Natural killer cell (primary cell): ENCODE measurements at regions not wholly inside any gene's neighbourhood (a gene's known extent, or its start where the extent isn't known, plus 50 kb on each side); places are given as distances from the start of the nearest gene placed in this dataset.

ENCODE experiments used
- ATAC-seq, 3 donors: fragments of 150-1000 bp in 2 of 3; fragments of 200-7000 bp in 1 of 3; cut with Tn5 transposase; 1 replicate in 1 of 3; 2 replicates in 2 of 3; pipeline ENCODE4 v1.10.0; 2021; ENCODE audit warnings: mild to moderate bottlenecking in 2 of 3, moderate library complexity in 2 of 3
- DNase-seq, 2 donors: peaks; one replicate each; pipeline versions ENCODE4 v3.0.0 to v3.0.0-alpha.2; 2013 to 2021; ENCODE audit warnings: mixed read lengths in 1 of 2
- H3K27ac ChIP-seq: one replicate; pipeline ENCODE4 v1.5.1; 2013; ENCODE audit warnings: mild to moderate bottlenecking, low read length
- H3K27me3 ChIP-seq: one replicate; pipeline ENCODE4 v1.6.1; 2013; ENCODE audit warnings: low read length; ENCODE audit not compliant: control insufficient read depth, insufficient read depth
- H3K36me3 ChIP-seq: one replicate; pipeline ENCODE4 v1.6.1; 2013; ENCODE audit warnings: low read length; ENCODE audit not compliant: control insufficient read depth, insufficient read depth
- H3K4me1 ChIP-seq: one replicate; pipeline ENCODE4 v1.6.1; 2013; ENCODE audit warnings: low read length; ENCODE audit not compliant: control insufficient read depth, insufficient read depth
- H3K4me3 ChIP-seq: one replicate; pipeline ENCODE4 v1.5.1; 2013; ENCODE audit warnings: low read length
- H3K9me3 ChIP-seq: one replicate; pipeline ENCODE4 v1.6.1; 2013; ENCODE audit warnings: low read length; ENCODE audit not compliant: control insufficient read depth, insufficient read depth
- H3K27ac Mint-ChIP-seq, 2 donors: one replicate each; pipeline ENCODE4 v1.8.0; 2022; ENCODE audit warnings: mild to moderate bottlenecking in 2 of 2, mixed read lengths in 2 of 2, moderate library complexity in 1 of 2
- H3K27me3 Mint-ChIP-seq, 2 donors: one replicate each; pipeline ENCODE4 v1.8.0; 2022; ENCODE audit warnings: low read depth in 2 of 2, mixed read lengths in 2 of 2
- H3K36me3 Mint-ChIP-seq: one replicate; pipeline ENCODE4 v1.8.0; 2022; ENCODE audit warnings: mixed read lengths
- H3K4me1 Mint-ChIP-seq, 2 donors: one replicate each; pipeline ENCODE4 v1.8.0; 2022; ENCODE audit warnings: mixed read lengths in 2 of 2
- H3K4me3 Mint-ChIP-seq: one replicate; pipeline ENCODE4 v1.8.0; 2022; ENCODE audit warnings: mild to moderate bottlenecking, moderate library complexity, mixed read lengths
- H3K9me3 Mint-ChIP-seq, 2 donors: one replicate each; pipeline ENCODE4 v1.8.0; 2022; ENCODE audit warnings: mixed read lengths in 2 of 2
- WGBS: methylation state at CpG from one replicate; pipeline ENCODE4 v1.1.7; 2013; ENCODE audit warnings: missing lambda C conversion rate; ENCODE audit not compliant: insufficient coverage; 5-methylcytosine and 5-hydroxymethylcytosine counted together
- intact Hi-C: fragments of 100-400 bp; cut with micrococcal nuclease; formaldehyde crosslinking; loops from one replicate; pipeline ENCODE4 v1.14.2; 2022
- TF ChIP-seq, protein P1 (sequence below): fragments of 200-600 bp; IDR thresholded peaks from one replicate; pipeline ENCODE4 v1.8.0; 2022; ENCODE audit warnings: antibody characterized with exemption

DNA sequence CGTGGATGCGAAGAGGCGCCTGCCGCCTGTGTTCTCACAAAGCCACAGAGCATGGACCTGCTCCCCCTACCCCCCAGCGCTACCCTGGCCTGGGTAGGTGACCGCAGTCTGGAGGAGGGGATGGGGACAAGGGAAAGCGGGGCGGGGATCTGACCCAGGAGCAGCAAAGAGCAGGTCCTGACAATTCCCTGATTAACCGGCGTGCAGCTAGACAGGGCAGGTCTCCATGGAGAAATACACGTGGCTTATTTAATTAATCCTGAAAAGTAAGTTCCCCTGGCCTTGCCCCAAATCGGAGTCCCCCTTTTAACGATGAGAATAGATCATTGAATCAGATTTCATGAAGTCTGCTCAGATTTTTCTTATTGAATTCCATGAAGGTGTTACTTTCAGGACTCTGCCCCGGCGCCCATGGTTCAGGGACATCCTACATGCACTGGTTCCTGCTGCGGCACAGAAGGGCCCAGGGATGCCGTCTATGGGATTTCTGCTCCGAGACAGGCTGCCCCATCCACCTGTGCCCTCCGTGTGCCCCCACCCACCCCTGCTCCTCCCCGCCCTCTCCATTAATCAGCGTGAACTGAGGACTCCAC is 251.0 kb upstream of the SFSWAP start:
- Histone ChIP-seq H3K4me1 (no peaks in the 10 kb centered on the region), H3K36me3 (no peaks in the 10 kb centered on the region), H3K27me3 (no peaks in the 10 kb centered on the region), H3K9me3 (no peaks in the 10 kb centered on the region), H3K27ac (no peak overlapping the region), H3K4me3 (no peak overlapping the region)
- intact Hi-C loops = no loop called here
- H3K36me3 Mint-ChIP-seq = no peaks in the 10 kb centered on the region
- H3K27me3 Mint-ChIP-seq = peaks cover 0 to 18% of the 10 kb centered on the region in 2 donors
- no peak overlapping the region for H3K27ac Mint-ChIP-seq
- TF ChIP-seq, protein P1, sequence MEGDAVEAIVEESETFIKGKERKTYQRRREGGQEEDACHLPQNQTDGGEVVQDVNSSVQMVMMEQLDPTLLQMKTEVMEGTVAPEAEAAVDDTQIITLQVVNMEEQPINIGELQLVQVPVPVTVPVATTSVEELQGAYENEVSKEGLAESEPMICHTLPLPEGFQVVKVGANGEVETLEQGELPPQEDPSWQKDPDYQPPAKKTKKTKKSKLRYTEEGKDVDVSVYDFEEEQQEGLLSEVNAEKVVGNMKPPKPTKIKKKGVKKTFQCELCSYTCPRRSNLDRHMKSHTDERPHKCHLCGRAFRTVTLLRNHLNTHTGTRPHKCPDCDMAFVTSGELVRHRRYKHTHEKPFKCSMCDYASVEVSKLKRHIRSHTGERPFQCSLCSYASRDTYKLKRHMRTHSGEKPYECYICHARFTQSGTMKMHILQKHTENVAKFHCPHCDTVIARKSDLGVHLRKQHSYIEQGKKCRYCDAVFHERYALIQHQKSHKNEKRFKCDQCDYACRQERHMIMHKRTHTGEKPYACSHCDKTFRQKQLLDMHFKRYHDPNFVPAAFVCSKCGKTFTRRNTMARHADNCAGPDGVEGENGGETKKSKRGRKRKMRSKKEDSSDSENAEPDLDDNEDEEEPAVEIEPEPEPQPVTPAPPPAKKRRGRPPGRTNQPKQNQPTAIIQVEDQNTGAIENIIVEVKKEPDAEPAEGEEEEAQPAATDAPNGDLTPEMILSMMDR = no peak
- peaks cover 0 to 2% of the 10 kb centered on the region in 2 donors for H3K4me1 Mint-ChIP-seq
- DNase-seq (no peak), ATAC-seq (no peak)
- H3K4me3 Mint-ChIP-seq = no peak overlapping the region
- 72% methylated on average over 20 of the region's 21 CpGs for WGBS
- H3K9me3 Mint-ChIP-seq = no peaks in the 10 kb centered on the region

DNA sequence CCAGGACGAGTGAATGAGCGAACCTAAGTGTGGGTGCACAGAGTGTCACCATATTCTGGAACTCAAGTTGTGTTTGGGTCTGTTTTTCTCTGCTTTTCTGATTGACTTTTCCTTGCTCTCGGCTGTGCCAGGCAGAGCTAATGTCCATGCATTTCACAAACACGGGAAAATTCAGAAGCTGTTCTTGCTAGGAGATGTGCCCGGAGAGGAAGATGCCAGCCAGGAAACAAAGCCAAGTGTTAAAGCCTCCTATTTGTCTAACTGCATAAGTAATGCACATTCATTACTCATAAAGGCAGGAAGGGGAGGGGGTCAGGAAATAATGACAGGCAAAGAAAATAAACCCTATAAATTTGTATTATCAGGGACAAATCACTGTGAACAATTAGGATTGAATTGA is 250.4 kb upstream of the SFSWAP start:
- DNase-seq (no peak), ATAC-seq (no peak)
- H3K9me3 Mint-ChIP-seq = no peaks in the 10 kb centered on the region
- H3K27ac ChIP-seq = no peak overlapping the region
- no peaks in the 10 kb centered on the region for H3K27me3 ChIP-seq
- WGBS = 81% methylated on average over 5 of the region's 5 CpGs
- intact Hi-C loops = no loop called here
- H3K9me3 ChIP-seq = no peaks in the 10 kb centered on the region
- TF ChIP-seq, protein P1 = no peak
- no peaks in the 10 kb centered on the region for H3K4me1 ChIP-seq
- H3K36me3 Mint-ChIP-seq = no peaks in the 10 kb centered on the region
- H3K27me3 Mint-ChIP-seq = peaks cover 0 to 18% of the 10 kb centered on the region in 2 donors
- no peaks in the 10 kb centered on the region for H3K4me1 Mint-ChIP-seq
- no peak overlapping the region for H3K27ac Mint-ChIP-seq
- no peak overlapping the region for H3K4me3 ChIP-seq
- no peaks in the 10 kb centered on the region for H3K36me3 ChIP-seq
- no peak overlapping the region for H3K4me3 Mint-ChIP-seq

DNA sequence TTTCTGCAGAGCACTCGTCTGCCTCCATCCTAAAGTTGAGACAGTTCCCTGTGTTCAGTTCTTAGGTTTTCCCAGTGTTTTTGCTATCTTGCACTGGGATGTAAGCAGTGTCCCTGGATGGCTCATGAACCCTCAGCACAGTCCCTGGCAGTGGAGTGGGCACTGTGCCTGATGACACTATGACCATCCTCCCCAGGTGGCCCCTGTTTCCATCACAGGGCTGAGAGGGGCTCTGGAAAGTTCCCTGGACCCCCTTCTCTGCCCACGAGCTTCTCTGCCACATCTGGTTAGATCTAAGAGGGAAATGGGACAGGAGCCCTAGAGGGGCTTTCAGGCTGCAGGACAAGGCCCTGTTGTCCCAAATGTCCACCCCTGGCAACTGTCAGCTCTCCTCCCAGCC is 249.8 kb upstream of the SFSWAP start:
- H3K4me3 ChIP-seq = no peak overlapping the region
- ATAC-seq (no peak), DNase-seq (no peak)
- TF ChIP-seq, protein P1 = no peak
- H3K27me3 Mint-ChIP-seq = peaks cover 0 to 18% of the 10 kb centered on the region in 2 donors
- WGBS = 86% methylated on average over 2 of the region's 2 CpGs
- no peak overlapping the region for H3K27ac Mint-ChIP-seq
- no peaks in the 10 kb centered on the region for H3K27me3 ChIP-seq
- no peaks in the 10 kb centered on the region for H3K9me3 ChIP-seq
- H3K9me3 Mint-ChIP-seq = no peaks in the 10 kb centered on the region
- no peak overlapping the region for H3K27ac ChIP-seq
- no peaks in the 10 kb centered on the region for H3K36me3 Mint-ChIP-seq
- no peaks in the 10 kb centered on the region for H3K36me3 ChIP-seq
- no peak overlapping the region for H3K4me3 Mint-ChIP-seq
- no peaks in the 10 kb centered on the region for H3K4me1 Mint-ChIP-seq
- intact Hi-C loops = no loop called here
- no peaks in the 10 kb centered on the region for H3K4me1 ChIP-seq

DNA sequence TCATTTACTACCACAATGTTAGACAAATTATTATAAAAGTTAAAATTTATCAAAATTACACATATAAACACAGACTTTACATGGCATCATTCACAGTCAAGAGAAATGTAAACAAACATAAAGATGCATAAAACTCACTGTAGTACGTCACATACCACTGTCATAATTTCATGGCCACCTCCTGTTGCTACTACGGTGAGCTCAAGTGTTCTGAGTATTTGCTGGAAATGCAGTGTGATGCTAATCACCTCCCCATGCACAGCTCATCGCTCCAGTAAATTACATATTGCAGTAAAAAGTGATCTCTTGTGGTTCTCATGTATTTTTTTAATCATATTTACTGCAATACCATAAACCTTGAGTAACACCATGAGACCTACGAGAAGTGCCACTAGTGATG is 247.7 kb upstream of the SFSWAP start:
- H3K27me3 Mint-ChIP-seq = peaks cover 0 to 18% of the 10 kb centered on the region in 2 donors
- H3K9me3 Mint-ChIP-seq = no peaks in the 10 kb centered on the region
- DNase-seq (no peak), ATAC-seq (no peak)
- no peak overlapping the region for H3K4me3 Mint-ChIP-seq
- WGBS = 94% methylated on average over 3 of the region's 4 CpGs
- intact Hi-C loops = no loop called here
- no peaks in the 10 kb centered on the region for H3K36me3 Mint-ChIP-seq
- no peaks in the 10 kb centered on the region for H3K4me1 Mint-ChIP-seq
- no peak overlapping the region for H3K27ac ChIP-seq
- no peaks in the 10 kb centered on the region for H3K36me3 ChIP-seq
- H3K27me3 ChIP-seq = no peaks in the 10 kb centered on the region
- H3K9me3 ChIP-seq = no peaks in the 10 kb centered on the region
- H3K4me1 ChIP-seq = no peaks in the 10 kb centered on the region
- no peak overlapping the region for H3K4me3 ChIP-seq
- TF ChIP-seq, protein P1 = no peak
- H3K27ac Mint-ChIP-seq = no peak overlapping the region
